ENCODE measurements at regions not wholly inside any gene's neighbourhood (a gene's known extent, or its start where the extent isn't known, plus 50 kb on each side); places are given as distances from the start of the nearest gene placed in this dataset.

GRCh38 chrX:63993936-63994335 lies 208.9 kb upstream of the ARHGEF9 start:
- Histone ChIP-seq H3K27ac (no peak overlapping the region), H3K27me3 (ENCODE audit: insufficient read depth, low read depth) (no peaks in the 10 kb centered on the region), H3K4me1 (replicated peaks; ENCODE audit: insufficient read depth) (no peaks in the 10 kb centered on the region), H3F3A (ENCODE audit: insufficient read depth, low read depth) (no peaks in the 10 kb centered on the region), H3K79me2 (ENCODE audit: low read depth) (no peaks in the 10 kb centered on the region), H3K9me3 (ENCODE audit: insufficient read depth, low read depth) (no peaks in the 10 kb centered on the region), H3K9me2 (ENCODE audit: insufficient read depth) (no peaks in the 10 kb centered on the region), H3K4me2 (no peak overlapping the region), H3K4me3 (no peak overlapping the region), H4K20me1 (ENCODE audit: insufficient read depth) (no peaks in the 10 kb centered on the region), H3K36me3 (ENCODE audit: low read depth) (no peaks in the 10 kb centered on the region), H2AFZ (no peak overlapping the region)
- TF ChIP-seq CTCF (conservative IDR thresholded peaks at IDR 0.05) (no peak), EZH2 (IDR thresholded peaks at IDR 0.05; ENCODE audit: low read depth) (no peak)
- DNase-seq: no peak
- BruUV-seq (replicated peaks): no TSS peak
- ChIA-PET CTCF (no interaction called here), POLR2A (ENCODE audit: unreplicated experiment) (no interaction called here)
- intact Hi-C loops (cut with micrococcal nuclease; ENCODE audit: unreplicated experiment): no loop called here

- H3K36me3 ChIP-seq (ENCODE audit: low read depth): no peaks in the 10 kb centered on the region
- no peak overlapping the region for H3K4me2 ChIP-seq
- TF ChIP-seq EZH2 (IDR thresholded peaks at IDR 0.05; ENCODE audit: low read depth) (no peak), CTCF (conservative IDR thresholded peaks at IDR 0.05) (no peak)
- no TSS peak for BruUV-seq (replicated peaks)
- H3K79me2 ChIP-seq (ENCODE audit: low read depth): no peaks in the 10 kb centered on the region
- no peaks in the 10 kb centered on the region for H3F3A ChIP-seq (ENCODE audit: insufficient read depth, low read depth)
- POLR2A ChIA-PET (ENCODE audit: unreplicated experiment): no interaction called here
- no peak for DNase-seq
- no peaks in the 10 kb centered on the region for H3K27me3 ChIP-seq (ENCODE audit: insufficient read depth, low read depth)
- no peaks in the 10 kb centered on the region for H3K4me1 ChIP-seq (replicated peaks; ENCODE audit: insufficient read depth)
- H3K27ac ChIP-seq: no peak overlapping the region
- H4K20me1 ChIP-seq (ENCODE audit: insufficient read depth): no peaks in the 10 kb centered on the region
- H2AFZ ChIP-seq: no peak overlapping the region
- CTCF ChIA-PET: no interaction called here
- intact Hi-C loops (cut with micrococcal nuclease; ENCODE audit: unreplicated experiment): no loop called here
- no peaks in the 10 kb centered on the region for H3K9me3 ChIP-seq (ENCODE audit: insufficient read depth, low read depth)
- H3K4me3 ChIP-seq: no peak overlapping the region
- no peaks in the 10 kb centered on the region for H3K9me2 ChIP-seq (ENCODE audit: insufficient read depth)
Measured at GRCh38 chrX:63985906-63986305, 200.9 kb upstream of the ARHGEF9 start.

- intact Hi-C loops (cut with micrococcal nuclease; ENCODE audit: unreplicated experiment): no loop called here
- BruUV-seq (replicated peaks): no TSS peak
Measured at GRCh38 chrX:63979480-63979879, 194.5 kb upstream of the ARHGEF9 start.

More at GRCh38 chrX:63979480-63979879, 194.5 kb upstream of the ARHGEF9 start:
- Histone ChIP-seq H3F3A (ENCODE audit: insufficient read depth, low read depth) (no peaks in the 10 kb centered on the region), H3K9me3 (ENCODE audit: insufficient read depth, low read depth) (no peaks in the 10 kb centered on the region), H4K20me1 (ENCODE audit: insufficient read depth) (no peaks in the 10 kb centered on the region), H3K27me3 (ENCODE audit: insufficient read depth, low read depth) (no peaks in the 10 kb centered on the region), H3K4me1 (replicated peaks; ENCODE audit: insufficient read depth) (no peaks in the 10 kb centered on the region), H3K36me3 (ENCODE audit: low read depth) (no peaks in the 10 kb centered on the region), H3K79me2 (ENCODE audit: low read depth) (no peaks in the 10 kb centered on the region), H3K4me2 (no peak overlapping the region), H2AFZ (no peak overlapping the region), H3K4me3 (no peak overlapping the region), H3K9me2 (ENCODE audit: insufficient read depth) (no peaks in the 10 kb centered on the region), H3K27ac (no peak overlapping the region)
- TF ChIP-seq CTCF (conservative IDR thresholded peaks at IDR 0.05) (no peak), EZH2 (IDR thresholded peaks at IDR 0.05; ENCODE audit: low read depth) (no peak)
- no peak for DNase-seq
- ChIA-PET CTCF (no interaction called here), POLR2A (ENCODE audit: unreplicated experiment) (no interaction called here)
